ENCODE measurements at regions not wholly inside any gene's neighbourhood (a gene's known extent, or its start where the extent isn't known, plus 50 kb on each side); places are given as distances from the start of the nearest gene placed in this dataset.

GRCh38 chr4:178953447-178954120, 1511.3 kb upstream of the AGA start:
- Histone ChIP-seq H3K27me3 (ENCODE audit: control insufficient read depth, insufficient read depth, low read length) (no peaks in the 10 kb centered on the region), H3K4me2 (ENCODE audit: low read length) (no peak overlapping the region), H3K4me3 (ENCODE audit: low read length) (no peak overlapping the region), H3K9ac (ENCODE audit: low read depth, low read length) (no peak overlapping the region), H3K4me1 (ENCODE audit: control insufficient read depth, insufficient read depth, low read length) (no peaks in the 10 kb centered on the region), H3K9me3 (replicated peaks; ENCODE audit: low read length) (peaks cover 4% of the 10 kb centered on the region), H3K36me3 (ENCODE audit: insufficient read depth, low read length) (no peaks in the 10 kb centered on the region)

GRCh38 chr4:178955614-178956013, 1513.4 kb upstream of the AGA start:
- Histone ChIP-seq H3K4me3 (ENCODE audit: low read length) (no peak overlapping the region), H3K9ac (ENCODE audit: low read depth, low read length) (no peak overlapping the region), H3K4me2 (ENCODE audit: low read length) (no peak overlapping the region), H3K27me3 (ENCODE audit: control insufficient read depth, insufficient read depth, low read length) (no peaks in the 10 kb centered on the region), H3K9me3 (replicated peaks; ENCODE audit: low read length) (peaks cover 4% of the 10 kb centered on the region), H3K4me1 (ENCODE audit: control insufficient read depth, insufficient read depth, low read length) (no peaks in the 10 kb centered on the region), H3K36me3 (ENCODE audit: insufficient read depth, low read length) (no peaks in the 10 kb centered on the region)

- Histone ChIP-seq H3K36me3 (ENCODE audit: insufficient read depth, low read length) (no peaks in the 10 kb centered on the region), H3K4me2 (ENCODE audit: low read length) (no peak overlapping the region), H3K9me3 (replicated peaks; ENCODE audit: low read length) (peaks cover 11% of the 10 kb centered on the region), H3K9ac (ENCODE audit: low read depth, low read length) (no peak overlapping the region), H3K4me1 (ENCODE audit: control insufficient read depth, insufficient read depth, low read length) (no peaks in the 10 kb centered on the region), H3K27me3 (ENCODE audit: control insufficient read depth, insufficient read depth, low read length) (no peaks in the 10 kb centered on the region), H3K4me3 (ENCODE audit: low read length) (no peak overlapping the region)
Observed at GRCh38 chr4:178958725-178959440, 1516.6 kb upstream of the AGA start.

GRCh38 chr4:178963446-178964045, 1521.3 kb upstream of the AGA start:
- no peak overlapping the region for H3K4me2 ChIP-seq (ENCODE audit: low read length)

GRCh38 chr4:178966644-178967043, 1524.4 kb upstream of the AGA start:
- H3K9me3 ChIP-seq (replicated peaks; ENCODE audit: low read length) = peaks cover 10% of the 10 kb centered on the region
- H3K36me3 ChIP-seq (ENCODE audit: insufficient read depth, low read length) = no peaks in the 10 kb centered on the region
- H3K4me3 ChIP-seq (ENCODE audit: low read length) = no peak overlapping the region
- H3K4me2 ChIP-seq (ENCODE audit: low read length) = no peak overlapping the region
- no peaks in the 10 kb centered on the region for H3K27me3 ChIP-seq (ENCODE audit: control insufficient read depth, insufficient read depth, low read length)
- H3K4me1 ChIP-seq (ENCODE audit: control insufficient read depth, insufficient read depth, low read length) = no peaks in the 10 kb centered on the region
- H3K9ac ChIP-seq (ENCODE audit: low read depth, low read length) = no peak overlapping the region

More at GRCh38 chr4:178963446-178964045, 1521.3 kb upstream of the AGA start:
- H3K36me3 ChIP-seq (ENCODE audit: insufficient read depth, low read length) = no peaks in the 10 kb centered on the region
- H3K4me1 ChIP-seq (ENCODE audit: control insufficient read depth, insufficient read depth, low read length) = no peaks in the 10 kb centered on the region
- no peak overlapping the region for H3K9ac ChIP-seq (ENCODE audit: low read depth, low read length)
- no peaks in the 10 kb centered on the region for H3K27me3 ChIP-seq (ENCODE audit: control insufficient read depth, insufficient read depth, low read length)
- H3K9me3 ChIP-seq (replicated peaks; ENCODE audit: low read length) = peaks cover 7% of the 10 kb centered on the region
- H3K4me3 ChIP-seq (ENCODE audit: low read length) = no peak overlapping the region

GRCh38 chr4:178970433-178971140, 1528.3 kb upstream of the AGA start:
- Histone ChIP-seq H3K4me2 (ENCODE audit: low read length) (no peak overlapping the region), H3K9ac (ENCODE audit: low read depth, low read length) (no peak overlapping the region), H3K36me3 (ENCODE audit: insufficient read depth, low read length) (no peaks in the 10 kb centered on the region), H3K9me3 (replicated peaks; ENCODE audit: low read length) (peaks cover 3% of the 10 kb centered on the region), H3K4me1 (ENCODE audit: control insufficient read depth, insufficient read depth, low read length) (no peaks in the 10 kb centered on the region), H3K27me3 (ENCODE audit: control insufficient read depth, insufficient read depth, low read length) (no peaks in the 10 kb centered on the region), H3K4me3 (ENCODE audit: low read length) (no peak overlapping the region)

- Histone ChIP-seq H3K27me3 (ENCODE audit: control insufficient read depth, insufficient read depth, low read length) (no peaks in the 10 kb centered on the region), H3K4me2 (ENCODE audit: low read length) (no peak overlapping the region), H3K4me1 (ENCODE audit: control insufficient read depth, insufficient read depth, low read length) (no peaks in the 10 kb centered on the region), H3K9me3 (replicated peaks; ENCODE audit: low read length) (peaks cover 3% of the 10 kb centered on the region), H3K4me3 (ENCODE audit: low read length) (no peak overlapping the region), H3K36me3 (ENCODE audit: insufficient read depth, low read length) (no peaks in the 10 kb centered on the region), H3K9ac (ENCODE audit: low read depth, low read length) (no peak overlapping the region)
Observed at GRCh38 chr4:178976861-178977260, 1534.6 kb upstream of the AGA start.

GRCh38 chr4:178993306-178993705, 1551.1 kb upstream of the AGA start:
- Histone ChIP-seq H3K36me3 (ENCODE audit: insufficient read depth, low read length) (no peaks in the 10 kb centered on the region), H3K4me2 (ENCODE audit: low read length) (no peak overlapping the region), H3K27me3 (ENCODE audit: control insufficient read depth, insufficient read depth, low read length) (no peaks in the 10 kb centered on the region), H3K4me3 (ENCODE audit: low read length) (no peak overlapping the region), H3K4me1 (ENCODE audit: control insufficient read depth, insufficient read depth, low read length) (no peaks in the 10 kb centered on the region), H3K9me3 (replicated peaks; ENCODE audit: low read length) (peaks cover 4% of the 10 kb centered on the region), H3K9ac (ENCODE audit: low read depth, low read length) (no peak overlapping the region)

- no peaks in the 10 kb centered on the region for H3K27me3 ChIP-seq (ENCODE audit: control insufficient read depth, insufficient read depth, low read length)
- no peak overlapping the region for H3K4me3 ChIP-seq (ENCODE audit: low read length)
- no peak overlapping the region for H3K9ac ChIP-seq (ENCODE audit: low read depth, low read length)
- peaks cover 4% of the 10 kb centered on the region for H3K9me3 ChIP-seq (replicated peaks; ENCODE audit: low read length)
- H3K36me3 ChIP-seq (ENCODE audit: insufficient read depth, low read length) = no peaks in the 10 kb centered on the region
- H3K4me1 ChIP-seq (ENCODE audit: control insufficient read depth, insufficient read depth, low read length) = no peaks in the 10 kb centered on the region
- no peak overlapping the region for H3K4me2 ChIP-seq (ENCODE audit: low read length)
Observed at GRCh38 chr4:179001918-179002317, 1559.7 kb upstream of the AGA start.

GRCh38 chr4:179007755-179008154, 1565.5 kb upstream of the AGA start:
- Histone ChIP-seq H3K4me1 (ENCODE audit: control insufficient read depth, insufficient read depth, low read length) (no peaks in the 10 kb centered on the region), H3K9ac (ENCODE audit: low read depth, low read length) (no peak overlapping the region), H3K27me3 (ENCODE audit: control insufficient read depth, insufficient read depth, low read length) (no peaks in the 10 kb centered on the region), H3K36me3 (ENCODE audit: insufficient read depth, low read length) (no peaks in the 10 kb centered on the region), H3K4me2 (ENCODE audit: low read length) (no peak overlapping the region), H3K4me3 (ENCODE audit: low read length) (no peak overlapping the region), H3K9me3 (replicated peaks; ENCODE audit: low read length) (no peaks in the 10 kb centered on the region)

- no peaks in the 10 kb centered on the region for H3K36me3 ChIP-seq (ENCODE audit: insufficient read depth, low read length)
- H3K4me1 ChIP-seq (ENCODE audit: control insufficient read depth, insufficient read depth, low read length) = no peaks in the 10 kb centered on the region
- H3K27me3 ChIP-seq (ENCODE audit: control insufficient read depth, insufficient read depth, low read length) = no peaks in the 10 kb centered on the region
- H3K9me3 ChIP-seq (replicated peaks; ENCODE audit: low read length) = no peaks in the 10 kb centered on the region
- no peak overlapping the region for H3K4me3 ChIP-seq (ENCODE audit: low read length)
- no peak overlapping the region for H3K4me2 ChIP-seq (ENCODE audit: low read length)
- H3K9ac ChIP-seq (ENCODE audit: low read depth, low read length) = no peak overlapping the region
Observed at GRCh38 chr4:179017581-179017980, 1575.3 kb upstream of the AGA start.
